ENCODE measurements at regions not wholly inside any gene's neighbourhood (a gene's known extent, or its start where the extent isn't known, plus 50 kb on each side); places are given as distances from the start of the nearest gene placed in this dataset.

DNA sequence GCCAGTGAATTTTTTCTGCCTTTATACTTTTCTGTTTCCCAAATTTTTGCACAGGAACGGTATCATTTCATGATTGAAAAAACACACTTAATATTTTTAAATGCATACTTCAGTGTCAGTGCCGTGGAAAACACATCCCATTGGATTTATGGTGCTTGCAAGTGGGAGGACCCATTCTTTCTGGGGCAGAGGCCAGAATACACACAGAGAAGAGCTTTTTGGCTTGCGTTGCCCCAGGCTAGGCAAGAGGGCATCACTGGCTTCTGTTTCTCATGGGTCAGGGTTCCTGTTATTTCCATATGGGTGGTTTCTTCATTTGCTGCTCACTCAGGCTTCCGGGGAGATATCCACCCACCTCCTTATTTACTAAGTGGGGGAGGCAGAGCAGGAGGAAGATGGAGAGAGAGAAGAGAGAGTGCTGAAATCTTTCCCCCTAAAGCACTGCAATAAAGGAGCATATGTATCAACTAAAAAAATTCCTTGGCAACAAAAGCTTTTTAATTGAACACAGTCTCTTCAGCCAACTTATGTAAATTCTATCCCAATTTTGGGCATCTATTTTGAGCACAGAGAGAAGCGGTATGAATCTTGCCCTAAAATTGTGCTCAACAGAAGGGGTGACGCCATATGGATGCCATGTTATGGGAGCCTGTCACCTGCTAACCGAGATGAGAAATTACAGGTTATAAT lies 66.0 kb upstream of the KIRREL3 start (continued):
- TF ChIP-seq, protein P1, sequence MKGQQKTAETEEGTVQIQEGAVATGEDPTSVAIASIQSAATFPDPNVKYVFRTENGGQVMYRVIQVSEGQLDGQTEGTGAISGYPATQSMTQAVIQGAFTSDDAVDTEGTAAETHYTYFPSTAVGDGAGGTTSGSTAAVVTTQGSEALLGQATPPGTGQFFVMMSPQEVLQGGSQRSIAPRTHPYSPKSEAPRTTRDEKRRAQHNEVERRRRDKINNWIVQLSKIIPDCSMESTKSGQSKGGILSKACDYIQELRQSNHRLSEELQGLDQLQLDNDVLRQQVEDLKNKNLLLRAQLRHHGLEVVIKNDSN (CRISPR knock-in tag; IDR thresholded peaks at IDR 0.05) = no peak
- TF ChIP-seq ATF1 (CRISPR knock-in tag; IDR thresholded peaks at IDR 0.05) (no peak), ZNF263 (CRISPR knock-in tag; IDR thresholded peaks at IDR 0.05; ENCODE audit: low read depth) (no peak), FOXK1 (CRISPR knock-in tag; IDR thresholded peaks at IDR 0.05) (no peak)
- TF ChIP-seq, protein P2, sequence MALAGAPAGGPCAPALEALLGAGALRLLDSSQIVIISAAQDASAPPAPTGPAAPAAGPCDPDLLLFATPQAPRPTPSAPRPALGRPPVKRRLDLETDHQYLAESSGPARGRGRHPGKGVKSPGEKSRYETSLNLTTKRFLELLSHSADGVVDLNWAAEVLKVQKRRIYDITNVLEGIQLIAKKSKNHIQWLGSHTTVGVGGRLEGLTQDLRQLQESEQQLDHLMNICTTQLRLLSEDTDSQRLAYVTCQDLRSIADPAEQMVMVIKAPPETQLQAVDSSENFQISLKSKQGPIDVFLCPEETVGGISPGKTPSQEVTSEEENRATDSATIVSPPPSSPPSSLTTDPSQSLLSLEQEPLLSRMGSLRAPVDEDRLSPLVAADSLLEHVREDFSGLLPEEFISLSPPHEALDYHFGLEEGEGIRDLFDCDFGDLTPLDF (CRISPR knock-in tag; IDR thresholded peaks at IDR 0.05) = no peak

DNA sequence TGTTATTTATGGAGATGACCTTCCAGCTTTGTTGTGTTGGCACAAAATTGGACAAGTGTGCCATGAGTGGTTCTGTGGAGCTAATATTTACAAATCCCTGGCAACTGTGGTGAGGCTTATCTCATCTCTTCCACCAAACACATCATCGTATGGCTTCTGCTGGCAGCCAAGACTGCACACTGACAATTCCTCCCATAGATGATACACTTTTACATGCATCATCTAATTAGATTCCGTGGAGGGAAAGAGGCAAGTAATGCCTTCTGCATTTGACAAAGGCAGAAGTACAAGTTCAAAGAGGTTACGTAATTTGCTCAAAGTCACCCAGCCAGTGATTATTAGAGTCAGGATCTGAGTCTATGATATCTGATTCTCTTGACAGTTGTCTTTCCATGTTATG lies 62.7 kb upstream of the KIRREL3 start:
- Mint-ChIP-seq H3K4me1 (peaks cover 12% of the 10 kb centered on the region), H3K4me3 (no peak overlapping the region), H3K9me3 (no peaks in the 10 kb centered on the region), H3K27ac (no peak overlapping the region), H3K36me3 (no peaks in the 10 kb centered on the region), H3K27me3 (ENCODE audit: low read depth) (no peaks in the 10 kb centered on the region)
- ATAC-seq = no peak
- TF ChIP-seq ZNF416 (CRISPR knock-in tag; IDR thresholded peaks at IDR 0.05) = no peak
- no peak for DNase-seq (ENCODE audit: low spot score)
- ChIA-PET CTCF (interaction anchor here (0.5 kb wide), 1 partner anchor 164 kb away, joined by 3 read pairs; no protein-coding TSS in a partner anchor), POLR2A (no interaction called here)

DNA sequence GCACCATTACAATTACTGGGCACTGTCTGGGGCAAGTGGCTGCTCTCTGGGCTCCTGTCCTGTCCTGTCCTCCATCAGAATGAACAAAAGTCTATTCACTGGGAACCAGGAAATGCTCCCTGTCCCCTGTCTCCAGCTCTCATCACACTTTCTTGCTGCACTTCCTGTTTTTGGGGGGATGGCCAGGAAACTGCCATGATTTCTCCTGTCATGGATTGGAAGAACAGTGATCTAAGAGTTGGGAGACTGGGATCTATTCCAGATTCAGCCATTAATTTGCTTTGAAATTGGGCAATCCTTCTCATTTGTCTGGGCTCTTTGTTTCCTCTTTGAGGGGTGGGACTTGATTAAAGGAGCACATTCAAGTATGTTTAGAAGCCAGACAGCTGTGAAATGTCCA lies 61.4 kb upstream of the KIRREL3 start:
- H3K36me3 Mint-ChIP-seq = no peaks in the 10 kb centered on the region
- H3K4me3 Mint-ChIP-seq = no peak overlapping the region
- no peak overlapping the region for H3K27ac Mint-ChIP-seq
- ATAC-seq (no peak), DNase-seq (ENCODE audit: low spot score) (no peak)
- POLR2A ChIA-PET = no interaction called here
- no peaks in the 10 kb centered on the region; the same call in 1 of the 2 replicates for H3K27me3 Mint-ChIP-seq (ENCODE audit: low read depth)
- no peaks in the 10 kb centered on the region for H3K9me3 Mint-ChIP-seq
- peaks cover 20% of the 10 kb centered on the region for H3K4me1 Mint-ChIP-seq
- CTCF ChIA-PET = interaction anchor here (1.0 to 1.3 kb wide), 2 partner anchors 12 to 72 kb away, joined by 3 to 6 read pairs; no protein-coding TSS in a partner anchor
- TF ChIP-seq, protein P2 (CRISPR knock-in tag; IDR thresholded peaks at IDR 0.05) = no peak
- TF ChIP-seq NR2C2 (CRISPR knock-in tag; IDR thresholded peaks at IDR 0.05) (no peak), TP53 (CRISPR knock-in tag; IDR thresholded peaks at IDR 0.05) (no peak), TEAD4 (CRISPR knock-in tag; IDR thresholded peaks at IDR 0.05) (no peak), SMAD4 (CRISPR knock-in tag; IDR thresholded peaks at IDR 0.05) (no peak), GRHL2 (CRISPR knock-in tag; IDR thresholded peaks at IDR 0.05; ENCODE audit: insufficient replicate concordance, severe bottlenecking) (no peak), ATF1 (CRISPR knock-in tag; IDR thresholded peaks at IDR 0.05) (no peak), GABPB1 (CRISPR knock-in tag; IDR thresholded peaks at IDR 0.05) (no peak)
- TF ChIP-seq, protein P3, sequence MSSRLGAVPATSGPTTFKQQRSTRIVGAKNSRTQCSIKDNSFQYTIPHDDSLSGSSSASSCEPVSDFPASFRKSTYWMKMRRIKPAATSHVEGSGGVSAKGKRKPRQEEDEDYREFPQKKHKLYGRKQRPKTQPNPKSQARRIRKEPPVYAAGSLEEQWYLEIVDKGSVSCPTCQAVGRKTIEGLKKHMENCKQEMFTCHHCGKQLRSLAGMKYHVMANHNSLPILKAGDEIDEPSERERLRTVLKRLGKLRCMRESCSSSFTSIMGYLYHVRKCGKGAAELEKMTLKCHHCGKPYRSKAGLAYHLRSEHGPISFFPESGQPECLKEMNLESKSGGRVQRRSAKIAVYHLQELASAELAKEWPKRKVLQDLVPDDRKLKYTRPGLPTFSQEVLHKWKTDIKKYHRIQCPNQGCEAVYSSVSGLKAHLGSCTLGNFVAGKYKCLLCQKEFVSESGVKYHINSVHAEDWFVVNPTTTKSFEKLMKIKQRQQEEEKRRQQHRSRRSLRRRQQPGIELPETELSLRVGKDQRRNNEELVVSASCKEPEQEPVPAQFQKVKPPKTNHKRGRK (CRISPR knock-in tag; IDR thresholded peaks at IDR 0.05; ENCODE audit: borderline replicate concordance) = no peak
- TF ChIP-seq, protein P4, sequence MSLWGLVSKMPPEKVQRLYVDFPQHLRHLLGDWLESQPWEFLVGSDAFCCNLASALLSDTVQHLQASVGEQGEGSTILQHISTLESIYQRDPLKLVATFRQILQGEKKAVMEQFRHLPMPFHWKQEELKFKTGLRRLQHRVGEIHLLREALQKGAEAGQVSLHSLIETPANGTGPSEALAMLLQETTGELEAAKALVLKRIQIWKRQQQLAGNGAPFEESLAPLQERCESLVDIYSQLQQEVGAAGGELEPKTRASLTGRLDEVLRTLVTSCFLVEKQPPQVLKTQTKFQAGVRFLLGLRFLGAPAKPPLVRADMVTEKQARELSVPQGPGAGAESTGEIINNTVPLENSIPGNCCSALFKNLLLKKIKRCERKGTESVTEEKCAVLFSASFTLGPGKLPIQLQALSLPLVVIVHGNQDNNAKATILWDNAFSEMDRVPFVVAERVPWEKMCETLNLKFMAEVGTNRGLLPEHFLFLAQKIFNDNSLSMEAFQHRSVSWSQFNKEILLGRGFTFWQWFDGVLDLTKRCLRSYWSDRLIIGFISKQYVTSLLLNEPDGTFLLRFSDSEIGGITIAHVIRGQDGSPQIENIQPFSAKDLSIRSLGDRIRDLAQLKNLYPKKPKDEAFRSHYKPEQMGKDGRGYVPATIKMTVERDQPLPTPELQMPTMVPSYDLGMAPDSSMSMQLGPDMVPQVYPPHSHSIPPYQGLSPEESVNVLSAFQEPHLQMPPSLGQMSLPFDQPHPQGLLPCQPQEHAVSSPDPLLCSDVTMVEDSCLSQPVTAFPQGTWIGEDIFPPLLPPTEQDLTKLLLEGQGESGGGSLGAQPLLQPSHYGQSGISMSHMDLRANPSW (CRISPR knock-in tag; conservative IDR thresholded peaks at IDR 0.05; ENCODE audit: low read depth) = no peak
- TF ChIP-seq, protein P5, sequence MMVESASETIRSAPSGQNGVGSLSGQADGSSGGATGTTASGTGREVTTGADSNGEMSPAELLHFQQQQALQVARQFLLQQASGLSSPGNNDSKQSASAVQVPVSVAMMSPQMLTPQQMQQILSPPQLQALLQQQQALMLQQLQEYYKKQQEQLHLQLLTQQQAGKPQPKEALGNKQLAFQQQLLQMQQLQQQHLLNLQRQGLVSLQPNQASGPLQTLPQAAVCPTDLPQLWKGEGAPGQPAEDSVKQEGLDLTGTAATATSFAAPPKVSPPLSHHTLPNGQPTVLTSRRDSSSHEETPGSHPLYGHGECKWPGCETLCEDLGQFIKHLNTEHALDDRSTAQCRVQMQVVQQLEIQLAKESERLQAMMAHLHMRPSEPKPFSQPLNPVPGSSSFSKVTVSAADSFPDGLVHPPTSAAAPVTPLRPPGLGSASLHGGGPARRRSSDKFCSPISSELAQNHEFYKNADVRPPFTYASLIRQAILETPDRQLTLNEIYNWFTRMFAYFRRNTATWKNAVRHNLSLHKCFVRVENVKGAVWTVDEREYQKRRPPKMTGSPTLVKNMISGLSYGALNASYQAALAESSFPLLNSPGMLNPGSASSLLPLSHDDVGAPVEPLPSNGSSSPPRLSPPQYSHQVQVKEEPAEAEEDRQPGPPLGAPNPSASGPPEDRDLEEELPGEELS (CRISPR knock-in tag; IDR thresholded peaks at IDR 0.05) = no peak
- TF ChIP-seq, protein P6, sequence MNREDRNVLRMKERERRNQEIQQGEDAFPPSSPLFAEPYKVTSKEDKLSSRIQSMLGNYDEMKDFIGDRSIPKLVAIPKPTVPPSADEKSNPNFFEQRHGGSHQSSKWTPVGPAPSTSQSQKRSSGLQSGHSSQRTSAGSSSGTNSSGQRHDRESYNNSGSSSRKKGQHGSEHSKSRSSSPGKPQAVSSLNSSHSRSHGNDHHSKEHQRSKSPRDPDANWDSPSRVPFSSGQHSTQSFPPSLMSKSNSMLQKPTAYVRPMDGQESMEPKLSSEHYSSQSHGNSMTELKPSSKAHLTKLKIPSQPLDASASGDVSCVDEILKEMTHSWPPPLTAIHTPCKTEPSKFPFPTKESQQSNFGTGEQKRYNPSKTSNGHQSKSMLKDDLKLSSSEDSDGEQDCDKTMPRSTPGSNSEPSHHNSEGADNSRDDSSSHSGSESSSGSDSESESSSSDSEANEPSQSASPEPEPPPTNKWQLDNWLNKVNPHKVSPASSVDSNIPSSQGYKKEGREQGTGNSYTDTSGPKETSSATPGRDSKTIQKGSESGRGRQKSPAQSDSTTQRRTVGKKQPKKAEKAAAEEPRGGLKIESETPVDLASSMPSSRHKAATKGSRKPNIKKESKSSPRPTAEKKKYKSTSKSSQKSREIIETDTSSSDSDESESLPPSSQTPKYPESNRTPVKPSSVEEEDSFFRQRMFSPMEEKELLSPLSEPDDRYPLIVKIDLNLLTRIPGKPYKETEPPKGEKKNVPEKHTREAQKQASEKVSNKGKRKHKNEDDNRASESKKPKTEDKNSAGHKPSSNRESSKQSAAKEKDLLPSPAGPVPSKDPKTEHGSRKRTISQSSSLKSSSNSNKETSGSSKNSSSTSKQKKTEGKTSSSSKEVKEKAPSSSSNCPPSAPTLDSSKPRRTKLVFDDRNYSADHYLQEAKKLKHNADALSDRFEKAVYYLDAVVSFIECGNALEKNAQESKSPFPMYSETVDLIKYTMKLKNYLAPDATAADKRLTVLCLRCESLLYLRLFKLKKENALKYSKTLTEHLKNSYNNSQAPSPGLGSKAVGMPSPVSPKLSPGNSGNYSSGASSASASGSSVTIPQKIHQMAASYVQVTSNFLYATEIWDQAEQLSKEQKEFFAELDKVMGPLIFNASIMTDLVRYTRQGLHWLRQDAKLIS (CRISPR knock-in tag; IDR thresholded peaks at IDR 0.05; ENCODE audit: borderline replicate concordance) = no peak
- TF ChIP-seq, protein P7, sequence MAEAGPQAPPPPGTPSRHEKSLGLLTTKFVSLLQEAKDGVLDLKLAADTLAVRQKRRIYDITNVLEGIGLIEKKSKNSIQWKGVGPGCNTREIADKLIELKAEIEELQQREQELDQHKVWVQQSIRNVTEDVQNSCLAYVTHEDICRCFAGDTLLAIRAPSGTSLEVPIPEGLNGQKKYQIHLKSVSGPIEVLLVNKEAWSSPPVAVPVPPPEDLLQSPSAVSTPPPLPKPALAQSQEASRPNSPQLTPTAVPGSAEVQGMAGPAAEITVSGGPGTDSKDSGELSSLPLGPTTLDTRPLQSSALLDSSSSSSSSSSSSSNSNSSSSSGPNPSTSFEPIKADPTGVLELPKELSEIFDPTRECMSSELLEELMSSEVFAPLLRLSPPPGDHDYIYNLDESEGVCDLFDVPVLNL (CRISPR knock-in tag; IDR thresholded peaks at IDR 0.05; ENCODE audit: borderline replicate concordance, low read depth) = no peak

Data from WTC11 (cell line).